ENCODE measurements at regions not wholly inside any gene's neighbourhood (a gene's known extent, or its start where the extent isn't known, plus 50 kb on each side); places are given as distances from the start of the nearest gene placed in this dataset.

DNA sequence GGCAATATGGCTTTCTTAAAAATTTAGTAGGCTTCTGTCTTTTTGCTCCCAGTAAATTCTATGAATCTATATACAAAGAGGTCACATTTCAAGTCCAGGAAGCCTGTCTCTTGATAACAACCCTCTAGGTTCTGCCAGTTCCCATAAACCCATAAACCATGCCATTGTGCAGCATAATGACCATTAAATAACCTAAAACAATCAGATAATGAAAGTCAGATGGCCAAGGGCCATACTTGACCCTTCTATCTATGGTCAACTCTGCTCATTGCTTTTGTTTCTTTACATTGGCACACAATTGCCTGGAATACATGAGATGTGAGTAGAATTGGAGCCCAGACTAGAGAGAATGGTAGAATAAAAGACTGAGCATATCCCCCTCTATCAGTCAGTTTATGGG is 305.4 kb upstream of the KIF2A start:
- no peak for DNase-seq
- no peaks in the 10 kb centered on the region for H3K9me3 ChIP-seq (ENCODE audit: control insufficient read depth, low read length)

DNA sequence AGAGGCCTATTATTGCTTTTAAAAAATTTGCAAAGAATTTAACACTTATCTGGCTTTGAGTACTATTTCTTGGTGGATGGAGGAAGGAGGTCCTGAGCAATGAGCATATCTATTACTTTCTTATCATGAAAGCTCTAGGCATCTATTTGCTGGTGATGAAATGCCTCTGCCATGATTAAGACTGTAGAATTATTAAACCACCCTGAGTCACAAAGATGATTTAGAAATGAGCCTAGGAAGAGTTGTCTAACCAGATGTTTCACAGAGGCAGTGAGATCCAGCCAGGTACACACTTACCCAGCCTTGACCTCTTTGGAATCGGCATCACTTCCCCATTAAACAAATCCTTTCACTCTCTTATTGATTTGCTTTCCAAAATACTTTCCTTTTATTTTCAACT is 304.4 kb upstream of the KIF2A start:
- no peak overlapping the region for H3K27ac ChIP-seq (ENCODE audit: insufficient read depth, low read length, poor library complexity, severe bottlenecking)
- H3K4me3 ChIP-seq (ENCODE audit: insufficient read depth, low read depth, low read length, poor library complexity, severe bottlenecking), result no peak overlapping the region
- no peak for DNase-seq
- no peaks in the 10 kb centered on the region for H3K9me3 ChIP-seq (ENCODE audit: control insufficient read depth, low read length)
- H3K27me3 ChIP-seq (replicated peaks; ENCODE audit: control insufficient read depth, insufficient read depth, low read length, poor library complexity, severe bottlenecking), result no peaks in the 10 kb centered on the region
- no peaks in the 10 kb centered on the region for H3K36me3 ChIP-seq (ENCODE audit: control insufficient read depth, insufficient read depth, low read length)
- no peaks in the 10 kb centered on the region for H3K4me1 ChIP-seq (ENCODE audit: control insufficient read depth, insufficient read depth, low read length, poor library complexity, severe bottlenecking)

More for the DNA sequence above, 305.4 kb upstream of the KIF2A start:
- H3K27me3 ChIP-seq (replicated peaks; ENCODE audit: control insufficient read depth, insufficient read depth, low read length, poor library complexity, severe bottlenecking), result no peaks in the 10 kb centered on the region
- no peak overlapping the region for H3K4me3 ChIP-seq (ENCODE audit: insufficient read depth, low read depth, low read length, poor library complexity, severe bottlenecking)
- H3K36me3 ChIP-seq (ENCODE audit: control insufficient read depth, insufficient read depth, low read length), result no peaks in the 10 kb centered on the region
- no peak overlapping the region for H3K27ac ChIP-seq (ENCODE audit: insufficient read depth, low read length, poor library complexity, severe bottlenecking)
- H3K4me1 ChIP-seq (ENCODE audit: control insufficient read depth, insufficient read depth, low read length, poor library complexity, severe bottlenecking), result no peaks in the 10 kb centered on the region

DNA sequence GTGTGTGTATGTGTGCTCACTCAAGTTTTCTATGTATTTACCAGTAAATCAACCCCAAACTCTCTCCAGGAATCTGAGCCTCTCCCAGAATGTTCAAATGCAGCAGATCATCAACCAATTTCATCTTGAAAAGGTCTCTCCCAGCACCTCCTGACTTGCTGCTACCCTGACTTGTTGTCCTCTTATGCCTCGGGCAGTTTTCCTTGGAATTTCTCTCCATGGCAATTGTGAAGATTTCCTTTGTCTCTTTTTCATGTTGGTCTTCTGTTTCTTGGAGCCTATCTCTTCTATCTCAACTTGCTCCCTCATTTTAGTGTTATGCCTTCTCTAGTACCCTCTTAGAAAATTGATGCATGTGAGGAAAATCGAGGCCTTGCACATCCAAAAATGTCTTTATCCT is 303.6 kb upstream of the KIF2A start:
- Histone ChIP-seq H3K36me3 (ENCODE audit: control insufficient read depth, insufficient read depth, low read length) (no peaks in the 10 kb centered on the region), H3K27ac (ENCODE audit: insufficient read depth, low read length, poor library complexity, severe bottlenecking) (no peak overlapping the region), H3K4me1 (ENCODE audit: control insufficient read depth, insufficient read depth, low read length, poor library complexity, severe bottlenecking) (no peaks in the 10 kb centered on the region), H3K9me3 (ENCODE audit: control insufficient read depth, low read length) (no peaks in the 10 kb centered on the region), H3K4me3 (ENCODE audit: insufficient read depth, low read depth, low read length, poor library complexity, severe bottlenecking) (no peak overlapping the region), H3K27me3 (replicated peaks; ENCODE audit: control insufficient read depth, insufficient read depth, low read length, poor library complexity, severe bottlenecking) (no peaks in the 10 kb centered on the region)
- DNase-seq, result no peak

DNA sequence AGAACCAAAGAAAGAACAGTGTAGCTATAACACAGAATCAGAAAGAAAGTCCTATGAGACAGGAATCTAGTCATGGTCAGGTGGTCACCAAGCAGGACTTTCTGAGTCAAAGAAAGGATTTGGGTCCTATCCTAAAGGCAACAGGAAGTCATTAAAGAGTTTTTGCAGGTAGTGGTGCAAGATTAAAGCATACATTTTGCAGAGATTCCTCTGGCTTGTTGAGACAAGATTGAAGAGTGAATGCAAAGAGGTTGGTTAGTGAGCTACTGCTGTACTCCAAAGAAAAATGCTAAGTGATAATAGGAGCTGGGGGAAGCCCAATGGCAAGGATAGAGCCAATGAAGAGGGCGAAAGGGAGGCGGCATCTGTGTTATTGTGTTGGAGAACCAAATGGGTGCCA is 300.5 kb upstream of the KIF2A start:
- no peaks in the 10 kb centered on the region for H3K4me1 ChIP-seq (ENCODE audit: control insufficient read depth, insufficient read depth, low read length, poor library complexity, severe bottlenecking)
- H3K27ac ChIP-seq (ENCODE audit: insufficient read depth, low read length, poor library complexity, severe bottlenecking), result no peak overlapping the region
- no peak for DNase-seq
- no peaks in the 10 kb centered on the region for H3K9me3 ChIP-seq (ENCODE audit: control insufficient read depth, low read length)
- no peaks in the 10 kb centered on the region for H3K27me3 ChIP-seq (replicated peaks; ENCODE audit: control insufficient read depth, insufficient read depth, low read length, poor library complexity, severe bottlenecking)
- no peak overlapping the region for H3K4me3 ChIP-seq (ENCODE audit: insufficient read depth, low read depth, low read length, poor library complexity, severe bottlenecking)
- H3K36me3 ChIP-seq (ENCODE audit: control insufficient read depth, insufficient read depth, low read length), result no peaks in the 10 kb centered on the region

DNA sequence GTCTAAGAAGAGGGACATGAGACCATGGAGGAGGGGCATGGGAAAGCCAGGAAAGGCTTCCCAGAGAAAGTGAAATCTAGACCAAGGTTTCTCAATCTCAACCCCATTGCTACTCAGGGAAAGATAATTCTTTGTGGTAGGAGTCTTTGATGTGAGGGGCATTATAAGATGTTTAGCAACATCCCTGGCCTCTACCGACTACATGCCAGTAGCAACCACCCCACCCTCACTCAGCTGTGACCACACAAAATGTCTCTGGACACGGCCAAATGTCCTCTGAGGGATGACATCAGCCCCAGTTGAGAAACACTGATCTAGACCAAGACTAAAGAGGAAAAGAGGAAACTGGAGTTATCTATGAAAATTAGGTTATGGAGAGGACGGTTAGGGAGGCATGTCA is 298.5 kb upstream of the KIF2A start:
- H3K9me3 ChIP-seq (ENCODE audit: control insufficient read depth, low read length), result no peaks in the 10 kb centered on the region
- H3K27me3 ChIP-seq (replicated peaks; ENCODE audit: control insufficient read depth, insufficient read depth, low read length, poor library complexity, severe bottlenecking), result no peaks in the 10 kb centered on the region
- no peak for DNase-seq
- H3K4me1 ChIP-seq (ENCODE audit: control insufficient read depth, insufficient read depth, low read length, poor library complexity, severe bottlenecking), result no peaks in the 10 kb centered on the region
- no peak overlapping the region for H3K4me3 ChIP-seq (ENCODE audit: insufficient read depth, low read depth, low read length, poor library complexity, severe bottlenecking)
- H3K36me3 ChIP-seq (ENCODE audit: control insufficient read depth, insufficient read depth, low read length), result no peaks in the 10 kb centered on the region
- H3K27ac ChIP-seq (ENCODE audit: insufficient read depth, low read length, poor library complexity, severe bottlenecking), result no peak overlapping the region

DNA sequence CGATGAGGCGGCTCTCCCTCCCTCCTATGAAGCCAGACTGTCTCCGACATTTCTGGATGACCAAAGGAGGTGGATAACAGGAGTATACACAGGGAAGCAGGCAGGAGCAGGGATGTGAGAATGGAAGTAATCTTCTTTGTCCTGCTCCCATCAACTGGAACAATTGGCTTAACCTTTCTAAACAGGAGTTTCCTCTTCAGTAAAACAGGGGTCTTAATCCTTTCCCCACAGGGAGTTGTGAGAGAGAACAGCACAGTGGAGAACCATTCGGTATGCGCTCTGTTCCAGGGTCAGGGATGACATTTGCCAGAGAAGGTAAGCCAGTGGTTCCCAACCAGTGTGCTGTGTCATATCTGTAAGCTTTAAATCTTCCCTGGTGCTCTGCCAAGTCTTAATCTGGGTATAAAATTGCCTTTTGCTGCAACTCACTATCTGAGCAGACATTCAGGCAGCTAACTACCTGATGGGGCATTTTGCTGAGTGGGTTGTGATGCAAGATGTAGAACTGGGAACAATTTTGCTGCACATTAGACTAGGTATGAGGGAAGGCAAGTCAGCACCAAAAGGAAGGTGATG is 294.8 kb upstream of the KIF2A start:
- Histone ChIP-seq H3K4me3 (ENCODE audit: insufficient read depth, low read depth, low read length, poor library complexity, severe bottlenecking) (no peak overlapping the region), H3K4me1 (ENCODE audit: control insufficient read depth, insufficient read depth, low read length, poor library complexity, severe bottlenecking) (no peaks in the 10 kb centered on the region), H3K27ac (ENCODE audit: insufficient read depth, low read length, poor library complexity, severe bottlenecking) (no peak overlapping the region), H3K9me3 (ENCODE audit: control insufficient read depth, low read length) (no peaks in the 10 kb centered on the region), H3K27me3 (replicated peaks; ENCODE audit: control insufficient read depth, insufficient read depth, low read length, poor library complexity, severe bottlenecking) (no peaks in the 10 kb centered on the region), H3K36me3 (ENCODE audit: control insufficient read depth, insufficient read depth, low read length) (no peaks in the 10 kb centered on the region)
- no peak for DNase-seq

DNA sequence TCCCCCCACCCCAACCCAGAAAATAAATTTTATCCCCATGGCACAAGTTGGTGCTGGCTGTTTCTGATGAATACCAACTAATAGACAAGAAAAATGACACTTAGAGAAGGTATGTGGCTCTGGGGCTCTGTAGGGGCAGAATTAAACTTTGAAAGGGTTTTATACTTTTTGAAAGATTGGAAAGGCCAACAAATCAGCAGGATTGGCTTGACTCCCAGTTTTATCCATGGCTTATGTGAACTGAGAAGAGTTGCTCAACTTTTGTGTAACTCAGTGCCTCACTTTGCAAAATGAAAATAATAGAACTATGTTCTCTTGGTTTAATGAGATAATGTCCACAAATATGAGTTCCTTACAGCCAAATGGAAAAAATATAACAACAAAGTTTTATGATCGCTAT is 288.9 kb upstream of the KIF2A start:
- Histone ChIP-seq H3K9me3 (ENCODE audit: control insufficient read depth, low read length) (no peaks in the 10 kb centered on the region), H3K4me3 (ENCODE audit: insufficient read depth, low read depth, low read length, poor library complexity, severe bottlenecking) (no peak overlapping the region), H3K36me3 (ENCODE audit: control insufficient read depth, insufficient read depth, low read length) (no peaks in the 10 kb centered on the region), H3K4me1 (ENCODE audit: control insufficient read depth, insufficient read depth, low read length, poor library complexity, severe bottlenecking) (no peaks in the 10 kb centered on the region), H3K27me3 (replicated peaks; ENCODE audit: control insufficient read depth, insufficient read depth, low read length, poor library complexity, severe bottlenecking) (no peaks in the 10 kb centered on the region), H3K27ac (ENCODE audit: insufficient read depth, low read length, poor library complexity, severe bottlenecking) (no peak overlapping the region)
- no peak for DNase-seq

DNA sequence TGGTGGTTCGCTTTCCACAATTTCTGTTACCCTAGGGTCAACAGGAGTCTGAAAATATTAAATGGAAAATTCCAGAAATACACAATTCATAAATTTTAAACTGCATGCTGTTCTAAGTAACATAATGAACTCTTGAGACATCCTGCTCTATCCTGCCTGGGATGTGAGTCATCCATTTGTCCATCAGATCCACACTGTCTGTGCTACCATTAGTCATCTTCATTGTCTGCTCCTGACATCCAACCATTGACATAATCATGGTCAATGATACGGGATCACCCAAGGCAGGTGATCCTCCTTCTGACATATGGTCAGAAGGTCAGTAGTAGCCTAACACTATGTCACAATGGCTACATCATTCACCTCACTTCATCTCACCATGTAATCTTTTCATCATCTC is 276.7 kb upstream of the KIF2A start:
- H3K27ac ChIP-seq (ENCODE audit: insufficient read depth, low read length, poor library complexity, severe bottlenecking), result no peak overlapping the region
- no peaks in the 10 kb centered on the region for H3K4me1 ChIP-seq (ENCODE audit: control insufficient read depth, insufficient read depth, low read length, poor library complexity, severe bottlenecking)
- H3K27me3 ChIP-seq (replicated peaks; ENCODE audit: control insufficient read depth, insufficient read depth, low read length, poor library complexity, severe bottlenecking), result no peaks in the 10 kb centered on the region
- DNase-seq, result no peak
- no peaks in the 10 kb centered on the region for H3K9me3 ChIP-seq (ENCODE audit: control insufficient read depth, low read length)
- no peak overlapping the region for H3K4me3 ChIP-seq (ENCODE audit: insufficient read depth, low read depth, low read length, poor library complexity, severe bottlenecking)
- H3K36me3 ChIP-seq (ENCODE audit: control insufficient read depth, insufficient read depth, low read length), result no peaks in the 10 kb centered on the region

DNA sequence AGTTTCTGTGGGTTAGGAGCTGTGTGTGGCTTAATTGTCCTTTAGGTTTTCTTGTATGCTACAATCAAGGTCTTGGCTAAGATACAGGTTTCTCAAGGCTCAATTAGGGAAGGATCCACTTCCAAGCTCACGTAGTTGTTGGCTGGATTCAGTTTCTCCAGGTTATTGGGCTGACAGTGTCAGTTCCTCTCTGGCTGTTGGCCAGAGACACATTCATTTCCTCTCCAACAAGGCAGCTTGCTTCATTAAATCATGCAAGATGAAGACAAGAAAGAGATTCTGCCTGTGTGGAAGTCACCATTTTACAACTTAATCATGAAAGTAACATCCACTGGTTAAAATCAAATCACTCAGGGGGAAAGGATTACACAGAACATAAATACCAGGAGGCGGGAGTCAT is 275.7 kb upstream of the KIF2A start:
- Histone ChIP-seq H3K4me3 (ENCODE audit: insufficient read depth, low read depth, low read length, poor library complexity, severe bottlenecking) (no peak overlapping the region), H3K27ac (ENCODE audit: insufficient read depth, low read length, poor library complexity, severe bottlenecking) (no peak overlapping the region), H3K27me3 (replicated peaks; ENCODE audit: control insufficient read depth, insufficient read depth, low read length, poor library complexity, severe bottlenecking) (no peaks in the 10 kb centered on the region), H3K4me1 (ENCODE audit: control insufficient read depth, insufficient read depth, low read length, poor library complexity, severe bottlenecking) (no peaks in the 10 kb centered on the region), H3K9me3 (ENCODE audit: control insufficient read depth, low read length) (no peaks in the 10 kb centered on the region), H3K36me3 (ENCODE audit: control insufficient read depth, insufficient read depth, low read length) (no peaks in the 10 kb centered on the region)
- DNase-seq, result no peak

DNA sequence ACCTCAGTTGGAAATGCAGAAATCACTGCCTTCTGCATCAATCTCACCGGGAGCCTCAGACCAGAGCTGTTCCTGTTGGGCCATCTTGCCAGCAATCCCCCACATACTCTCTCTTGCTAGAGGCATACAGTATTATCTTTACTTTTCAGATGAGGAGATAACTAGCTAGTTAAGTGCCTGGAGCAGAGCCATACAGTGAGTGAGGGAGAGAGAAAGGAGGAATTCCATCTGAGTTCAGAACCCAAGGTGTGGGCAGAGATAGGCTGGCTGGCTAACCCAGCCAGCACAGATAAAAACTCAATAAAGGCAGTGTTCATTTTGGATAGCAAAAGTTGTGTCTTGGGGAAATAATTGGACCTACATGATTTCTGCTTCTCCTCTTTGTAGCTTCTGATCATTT is 268.0 kb upstream of the KIF2A start:
- H3K27me3 ChIP-seq (replicated peaks; ENCODE audit: control insufficient read depth, insufficient read depth, low read length, poor library complexity, severe bottlenecking), result no peaks in the 10 kb centered on the region
- no peaks in the 10 kb centered on the region for H3K4me1 ChIP-seq (ENCODE audit: control insufficient read depth, insufficient read depth, low read length, poor library complexity, severe bottlenecking)
- no peaks in the 10 kb centered on the region for H3K9me3 ChIP-seq (ENCODE audit: control insufficient read depth, low read length)
- no peak for DNase-seq
- no peak overlapping the region for H3K4me3 ChIP-seq (ENCODE audit: insufficient read depth, low read depth, low read length, poor library complexity, severe bottlenecking)
- H3K36me3 ChIP-seq (ENCODE audit: control insufficient read depth, insufficient read depth, low read length), result no peaks in the 10 kb centered on the region
- no peak overlapping the region for H3K27ac ChIP-seq (ENCODE audit: insufficient read depth, low read length, poor library complexity, severe bottlenecking)

Data from effector memory CD4-positive, alpha-beta T cell (primary cell).